ENCODE measurements at regions not wholly inside any gene's neighbourhood (a gene's known extent, or its start where the extent isn't known, plus 50 kb on each side); places are given as distances from the start of the nearest gene placed in this dataset.

- no peak for TF ChIP-seq POLR2A (IDR thresholded peaks at IDR 0.05; ENCODE audit: low read length)
- TF ChIP-seq GATA1 (IDR thresholded peaks at IDR 0.05; ENCODE audit: low read depth, low read length), result no peak
Measured at GRCh38 chr9:108133101-108133500, 643.5 kb upstream of the KLF4 start.

All from erythroblast (primary cell).